PC-3 (cell line): ENCODE measurements at regions not wholly inside any gene's neighbourhood (a gene's known extent, or its start where the extent isn't known, plus 50 kb on each side); places are given as distances from the start of the nearest gene placed in this dataset.

Source experiments
- EZH2phosphoT487 ChIP-seq: fragments of 300-600 bp; sonication (generic); IDR thresholded peaks from 2 replicates; pipeline ENCODE4 v1.6.1; 2018; ENCODE audit warnings: mild to moderate bottlenecking, antibody characterized with exemption, low read length, borderline replicate concordance
- TF ChIP-seq, protein P1 (sequence below): fragments of 300-600 bp; sonication (generic); conservative IDR thresholded peaks from 2 replicates; pipeline ENCODE4 v1.5.1; 2017; ENCODE audit warnings: antibody characterized with exemption, low read depth, mild to moderate bottlenecking, low read length

DNA sequence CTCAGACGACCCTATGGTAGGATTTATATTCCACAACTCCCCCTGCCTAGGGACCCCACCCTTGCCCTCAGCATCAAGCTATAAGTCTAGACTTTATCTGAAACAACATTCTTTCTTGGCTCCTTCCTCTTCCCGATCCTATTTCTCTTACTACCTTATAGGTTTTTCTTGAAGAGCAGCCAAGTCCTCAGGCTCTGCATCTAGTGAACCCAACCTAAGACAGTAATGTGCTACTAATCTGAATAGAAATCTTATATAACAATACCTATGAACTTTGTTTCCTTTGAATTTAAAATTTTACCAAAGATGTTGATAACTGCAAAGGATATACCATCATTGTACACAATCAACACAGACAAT lies 96.7 kb upstream of the BMP4 start:
- TF ChIP-seq, protein P1, sequence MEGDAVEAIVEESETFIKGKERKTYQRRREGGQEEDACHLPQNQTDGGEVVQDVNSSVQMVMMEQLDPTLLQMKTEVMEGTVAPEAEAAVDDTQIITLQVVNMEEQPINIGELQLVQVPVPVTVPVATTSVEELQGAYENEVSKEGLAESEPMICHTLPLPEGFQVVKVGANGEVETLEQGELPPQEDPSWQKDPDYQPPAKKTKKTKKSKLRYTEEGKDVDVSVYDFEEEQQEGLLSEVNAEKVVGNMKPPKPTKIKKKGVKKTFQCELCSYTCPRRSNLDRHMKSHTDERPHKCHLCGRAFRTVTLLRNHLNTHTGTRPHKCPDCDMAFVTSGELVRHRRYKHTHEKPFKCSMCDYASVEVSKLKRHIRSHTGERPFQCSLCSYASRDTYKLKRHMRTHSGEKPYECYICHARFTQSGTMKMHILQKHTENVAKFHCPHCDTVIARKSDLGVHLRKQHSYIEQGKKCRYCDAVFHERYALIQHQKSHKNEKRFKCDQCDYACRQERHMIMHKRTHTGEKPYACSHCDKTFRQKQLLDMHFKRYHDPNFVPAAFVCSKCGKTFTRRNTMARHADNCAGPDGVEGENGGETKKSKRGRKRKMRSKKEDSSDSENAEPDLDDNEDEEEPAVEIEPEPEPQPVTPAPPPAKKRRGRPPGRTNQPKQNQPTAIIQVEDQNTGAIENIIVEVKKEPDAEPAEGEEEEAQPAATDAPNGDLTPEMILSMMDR: no peak
- TF ChIP-seq EZH2phosphoT487: no peak
